Stimulated activated CD8-positive, alpha-beta memory T cell treated with anti-CD3 and anti-CD28 coated beads, Interleukin-7, amount 100 ng/mL, for 24 hours (primary cell): ENCODE measurements at regions not wholly inside any gene's neighbourhood (a gene's known extent, or its start where the extent isn't known, plus 50 kb on each side); places are given as distances from the start of the nearest gene placed in this dataset.
A peak's percentile ranks its signal among the peaks of the same experiment; 100 is the strongest.

ENCODE experiments used
- DNase-seq: peaks from one replicate; pipeline ENCODE4 v3.0.0-alpha.2; 2020; ENCODE audit warnings: low read depth

GRCh38 chr9:113787871-113788270 lies 88.2 kb upstream of the ZNF618 start:
- DNase-seq, result no peak

- no peak for DNase-seq
These were observed 87.3 kb upstream of the ZNF618 start for GRCh38 chr9:113788616-113789330.

- DNase-seq, result no peak
These were observed 86.0 kb upstream of the ZNF618 start for GRCh38 chr9:113790093-113790492.

- DNase-seq, result no peak
These were observed 82.6 kb upstream of the ZNF618 start for GRCh38 chr9:113793558-113793957.

- no peak for DNase-seq
These were observed 81.4 kb upstream of the ZNF618 start for GRCh38 chr9:113794721-113795120.

GRCh38 chr9:113795811-113796392 lies 80.2 kb upstream of the ZNF618 start:
- no peak for DNase-seq

GRCh38 chr9:113796646-113797426 lies 79.3 kb upstream of the ZNF618 start:
- no peak for DNase-seq

GRCh38 chr9:113798062-113799030 lies 77.8 kb upstream of the ZNF618 start:
- DNase-seq, result no peak

GRCh38 chr9:113800276-113800675 lies 75.8 kb upstream of the ZNF618 start:
- DNase-seq, result no peak

- no peak for DNase-seq
These were observed 72.1 kb upstream of the ZNF618 start for GRCh38 chr9:113803811-113804589.

GRCh38 chr9:113805486-113806132 lies 70.5 kb upstream of the ZNF618 start:
- no peak for DNase-seq

- DNase-seq, result peak; percentile 4
These were observed 68.7 kb upstream of the ZNF618 start for GRCh38 chr9:113807173-113808061.

- no peak for DNase-seq
These were observed 67.4 kb upstream of the ZNF618 start for GRCh38 chr9:113808391-113809358.

GRCh38 chr9:113817171-113817570 lies 58.9 kb upstream of the ZNF618 start:
- no peak for DNase-seq

GRCh38 chr9:113818391-113818790 lies 57.7 kb upstream of the ZNF618 start:
- DNase-seq, result no peak

GRCh38 chr9:113822315-113822714 lies 53.8 kb upstream of the ZNF618 start:
- DNase-seq, result no peak

GRCh38 chr9:113823421-113823820 lies 52.7 kb upstream of the ZNF618 start:
- no peak for DNase-seq
